ENCODE measurements at regions not wholly inside any gene's neighbourhood (a gene's known extent, or its start where the extent isn't known, plus 50 kb on each side); places are given as distances from the start of the nearest gene placed in this dataset.

GRCh38 chr5:88364991-88365390, 96.3 kb upstream of the TMEM161B start:
- Histone ChIP-seq H4K91ac (ENCODE audit: insufficient read depth, low read depth, low read length) (no peak overlapping the region), H3K14ac (replicated peaks; ENCODE audit: low read depth, low read length) (no peak overlapping the region), H3K18ac (ENCODE audit: low read depth, low read length) (no peak overlapping the region), H4K8ac (ENCODE audit: low read depth in 2 of 2, low read length in 2 of 2) (no peak overlapping the region), H4K20me1 (ENCODE audit: insufficient read depth, low read length) (no peaks in the 10 kb centered on the region), H3K23ac (ENCODE audit: low read depth, low read length) (no peak overlapping the region), H3K36me3 (ENCODE audit: control insufficient read depth, insufficient read depth, low read length) (no peaks in the 10 kb centered on the region), H2BK15ac (ENCODE audit: low read depth, low read length) (no peak overlapping the region), H3K9me1 (ENCODE audit: insufficient read depth, low read length) (no peaks in the 10 kb centered on the region), H3K9ac (ENCODE audit: low read depth, low read length) (no peak overlapping the region), H2AFZ (replicated peaks; ENCODE audit: low read length, poor library complexity) (no peak overlapping the region), H3K27me3 (ENCODE audit: control insufficient read depth, insufficient read depth, low read length) (no peaks in the 10 kb centered on the region), H2BK5ac (ENCODE audit: low read depth, low read length, poor library complexity, severe bottlenecking) (no peak overlapping the region), H3K9me3 (ENCODE audit: control insufficient read depth, insufficient read depth, low read length) (no peaks in the 10 kb centered on the region), H2BK20ac (ENCODE audit: low read depth, low read length) (no peak overlapping the region), H2BK120ac (ENCODE audit: low read depth, low read length) (no peak overlapping the region), H3K27ac (ENCODE audit: insufficient read depth, low read length) (no peak overlapping the region), H3K4me3 (ENCODE audit: insufficient read depth, low read depth, low read length) (no peak overlapping the region), H3K4ac (ENCODE audit: low read depth, low read length) (no peak overlapping the region), H2AK5ac (ENCODE audit: low read depth, low read length) (no peak overlapping the region), H2AK9ac (replicated peaks; ENCODE audit: low read depth, low read length, poor library complexity) (no peak overlapping the region), H3K4me1 (ENCODE audit: control insufficient read depth, insufficient read depth, low read length) (no peaks in the 10 kb centered on the region), H3K4me2 (ENCODE audit: low read depth, low read length) (no peak overlapping the region), H4K5ac (ENCODE audit: low read depth, low read length) (no peak overlapping the region), H3K79me1 (ENCODE audit: low read depth in 1 of 2, low read length in 2 of 2) (no peaks in the 10 kb centered on the region), H3K56ac (ENCODE audit: extremely low read depth, insufficient read depth, low read length) (no peak overlapping the region)
- dilution Hi-C loops (cut with HindIII; ENCODE audit: low sequenced_read_pairs, unreplicated experiment) (no loop called here), intact Hi-C loops (cut with micrococcal nuclease) (no loop called here), in situ Hi-C loops (cut with MboI; ENCODE audit: low sequenced_read_pairs) (no loop called here)
- WGBS, 2 experiments (ENCODE audit: extremely low coverage in 2 of 2, insufficient read length in 1 of 2) = no CpG with 5 or more reads among the region's 4 CpGs
- no TSS peak for BruUV-seq (replicated peaks)
- CTCF ChIA-PET = no interaction called here
- ATAC-seq (ENCODE audit: low read depth) (no peak), DNase-seq (no peak)
- POLR2A ChIA-PET (ENCODE audit: unreplicated experiment) = no interaction called here
- TF ChIP-seq BHLHE40 (IDR thresholded peaks at IDR 0.05; ENCODE audit: low read depth, low read length) = no peak
- TF ChIP-seq MAZ (IDR thresholded peaks at IDR 0.05; ENCODE audit: borderline replicate concordance, low read depth, low read length) = no peak
- TF ChIP-seq RFX5 (IDR thresholded peaks at IDR 0.05; ENCODE audit: low read depth, low read length) = no peak
- TF ChIP-seq FOS (IDR thresholded peaks at IDR 0.05; ENCODE audit: low read depth, low read length) = no peak
- TF ChIP-seq USF2 (IDR thresholded peaks at IDR 0.05; ENCODE audit: low read depth, low read length) = no peak
- TF ChIP-seq MXI1 (IDR thresholded peaks at IDR 0.05; ENCODE audit: borderline replicate concordance, low read depth, low read length) = no peak
- no peak for TF ChIP-seq MAFK (IDR thresholded peaks at IDR 0.05; ENCODE audit: low read depth, low read length)
- TF ChIP-seq RAD21 (IDR thresholded peaks at IDR 0.05; ENCODE audit: low read length) = no peak
- TF ChIP-seq NFE2L2 (IDR thresholded peaks at IDR 0.05; ENCODE audit: low read depth, low read length) = no peak
- TF ChIP-seq CEBPB (IDR thresholded peaks at IDR 0.05; ENCODE audit: low read depth, low read length) = no peak
- TF ChIP-seq SMC3 (IDR thresholded peaks at IDR 0.05; ENCODE audit: low read depth, low read length) = no peak
- TF ChIP-seq CTCF (conservative IDR thresholded peaks at IDR 0.05; ENCODE audit: low read depth, low read length) = no peak

Measured in IMR-90 (cell line).